OCI-LY7 (cell line): ENCODE measurements at regions not wholly inside any gene's neighbourhood (a gene's known extent, or its start where the extent isn't known, plus 50 kb on each side); places are given as distances from the start of the nearest gene placed in this dataset.

Source experiments
- BruUV-seq: library from RNA; stranded (reverse); fragments of 400-500 nt; replicated peaks from 2 replicates; lab custom pipeline; 2021; lab: Mats Ljungman, UMichigan
- CTCF ChIA-PET: fragments of 300-600 bp; sonication (Branson Sonifier 250); formaldehyde crosslinking; loops from one replicate; lab custom pipeline; 2022; ENCODE audit warnings: antibody characterized with exemption; ENCODE audit not compliant: unreplicated experiment; lab: Charles Lee
- POLR2A ChIA-PET: fragments of 300-600 bp; sonication (Branson Sonifier 250); formaldehyde crosslinking; loops from one replicate; lab custom pipeline; 2022; ENCODE audit warnings: antibody characterized with exemption; lab: Charles Lee
- DNase-seq: peaks from one replicate; pipeline ENCODE4 v3.0.0-alpha.2; 2015; ENCODE audit warnings: low spot score
- H2AFZ ChIP-seq: fragments of 200-600 bp; sonication (generic), shearing (Covaris generic); 2 replicates; pipeline ENCODE4 v1.6.1; 2014; ENCODE audit warnings: mild to moderate bottlenecking, antibody characterized with exemption, low read length, moderate library complexity
- H3K27ac ChIP-seq: fragments of 200-600 bp; sonication (generic); 2 replicates; pipeline ENCODE4 v1.5.1; 2014; ENCODE audit warnings: mixed run types, low read depth, mild to moderate bottlenecking, moderate library complexity, low read length, inconsistent platforms; ENCODE audit not compliant: poor library complexity, severe bottlenecking
- H3K36me3 ChIP-seq: fragments of 200-600 bp; sonication (generic); 2 replicates; pipeline ENCODE4 v1.6.1; 2014; ENCODE audit warnings: mild to moderate bottlenecking, antibody characterized with exemption, low read length, moderate library complexity, mixed read lengths; ENCODE audit not compliant: insufficient read depth
- H3K4me1 ChIP-seq: fragments of 200-600 bp; sonication (generic); 2 replicates; pipeline ENCODE4 v1.5.1; 2014; ENCODE audit warnings: mild to moderate bottlenecking, low read length; ENCODE audit not compliant: insufficient read depth, poor library complexity, severe bottlenecking
- H3K4me2 ChIP-seq: fragments of 200-600 bp; sonication (generic); 2 replicates; pipeline ENCODE4 v1.6.1; 2014; ENCODE audit warnings: mild to moderate bottlenecking, low read length
- H3K4me3 ChIP-seq: fragments of 200-600 bp; sonication (generic); 2 replicates; pipeline ENCODE4 v1.5.1; 2014; ENCODE audit warnings: mild to moderate bottlenecking, low read depth, low read length; ENCODE audit not compliant: poor library complexity, severe bottlenecking
- H3K79me2 ChIP-seq: fragments of 200-600 bp; sonication (generic); 2 replicates; pipeline ENCODE4 v1.6.1; 2016; ENCODE audit warnings: low read depth, mild to moderate bottlenecking, low read length, moderate library complexity, mixed read lengths; ENCODE audit not compliant: insufficient read depth
- H3K9me2 ChIP-seq: fragments of 200-600 bp; sonication (generic); 2 replicates; pipeline ENCODE4 v1.6.1; 2016; ENCODE audit warnings: mild to moderate bottlenecking, low read length, mixed read lengths; ENCODE audit not compliant: insufficient read depth
- H3K9me3 ChIP-seq: fragments of 200-600 bp; sonication (generic); 2 replicates; pipeline ENCODE4 v1.6.1; 2014; ENCODE audit warnings: mild to moderate bottlenecking, mixed run types, low read length, mixed read lengths
- H4K20me1 ChIP-seq: fragments of 200-600 bp; sonication (generic); 2 replicates; pipeline ENCODE4 v1.6.1; 2014; ENCODE audit warnings: mild to moderate bottlenecking, antibody characterized with exemption, low read length, moderate library complexity, mixed read lengths; ENCODE audit not compliant: insufficient read depth
- CTCF ChIP-seq: fragments of 200-600 bp; sonication (generic); conservative IDR thresholded peaks from 2 replicates; pipeline ENCODE4 v1.5.1; 2014; ENCODE audit warnings: mild to moderate bottlenecking, antibody characterized with exemption, low read length, moderate library complexity, mixed read lengths
- EZH2phosphoT487 ChIP-seq: fragments of 200-600 bp; sonication (generic); IDR thresholded peaks from 2 replicates; pipeline ENCODE4 v1.6.1; 2018; ENCODE audit warnings: low read depth, borderline replicate concordance, mild to moderate bottlenecking, mixed run types, antibody characterized with exemption, low read length, moderate library complexity, mixed read lengths
- intact Hi-C: fragments of 100-400 bp; cut with micrococcal nuclease; formaldehyde crosslinking; loops from one replicate; pipeline ENCODE4 v1.10.0; 2022; ENCODE audit not compliant: unreplicated experiment

DNA sequence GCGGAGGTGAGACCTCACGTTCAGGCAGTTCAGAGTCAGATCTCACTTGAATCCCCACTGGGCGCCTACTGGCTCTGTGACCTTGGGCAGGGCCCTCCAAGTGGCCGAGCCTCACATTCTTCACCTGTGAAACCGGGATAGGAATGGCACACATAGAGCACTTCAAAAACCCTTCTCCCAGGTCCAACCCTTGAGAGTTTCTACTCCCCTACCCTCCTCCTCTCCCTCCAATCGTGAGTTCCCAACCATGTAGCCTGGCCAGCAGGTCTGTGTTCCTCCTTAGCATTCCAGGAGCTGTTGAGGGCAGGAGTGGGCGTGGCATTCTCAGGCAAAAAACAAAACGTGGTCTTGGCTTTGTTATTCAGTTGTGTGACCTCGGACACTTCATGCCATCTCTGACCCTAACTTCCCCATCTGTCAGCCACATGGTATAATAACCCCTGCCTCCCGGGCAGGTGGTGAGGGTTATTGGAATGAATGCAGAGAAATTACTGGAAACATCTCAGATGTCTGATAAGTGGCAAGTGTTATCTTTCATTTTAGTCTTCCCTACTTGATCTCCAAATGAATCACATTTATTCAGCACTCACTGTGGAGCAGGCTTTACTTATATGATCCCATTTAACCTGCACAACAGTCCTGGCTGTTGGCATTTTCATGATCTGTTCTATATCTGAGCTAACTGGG is 112.8 kb upstream of the BOD1 start:
- H3K4me3 ChIP-seq, result no peak overlapping the region
- no peak overlapping the region for H2AFZ ChIP-seq
- peaks cover 36% of the 10 kb centered on the region for H3K4me1 ChIP-seq
- TF ChIP-seq EZH2phosphoT487 (no peak), CTCF (no peak)
- H3K79me2 ChIP-seq, result no peaks in the 10 kb centered on the region
- no peaks in the 10 kb centered on the region for H4K20me1 ChIP-seq
- ChIA-PET POLR2A (interaction anchor here (1.6 kb wide), 1 partner anchor 61 kb away, joined by 3 read pairs; no protein-coding TSS in a partner anchor), CTCF (interaction anchor here (1.3 to 2.4 kb wide), 2 partner anchors 9 to 16 kb away, joined by 6 to 14 read pairs; no protein-coding TSS in a partner anchor)
- no peaks in the 10 kb centered on the region for H3K9me2 ChIP-seq
- no TSS peak for BruUV-seq
- intact Hi-C loops, result no loop called here
- H3K9me3 ChIP-seq, result peaks cover 6% of the 10 kb centered on the region; the same call in 1 of the 2 replicates
- DNase-seq, result no peak
- H3K27ac ChIP-seq, result no peak overlapping the region
- H3K36me3 ChIP-seq, result peaks cover 15% of the 10 kb centered on the region; the same call in 1 of the 2 replicates
- H3K4me2 ChIP-seq, result no peak overlapping the region

DNA sequence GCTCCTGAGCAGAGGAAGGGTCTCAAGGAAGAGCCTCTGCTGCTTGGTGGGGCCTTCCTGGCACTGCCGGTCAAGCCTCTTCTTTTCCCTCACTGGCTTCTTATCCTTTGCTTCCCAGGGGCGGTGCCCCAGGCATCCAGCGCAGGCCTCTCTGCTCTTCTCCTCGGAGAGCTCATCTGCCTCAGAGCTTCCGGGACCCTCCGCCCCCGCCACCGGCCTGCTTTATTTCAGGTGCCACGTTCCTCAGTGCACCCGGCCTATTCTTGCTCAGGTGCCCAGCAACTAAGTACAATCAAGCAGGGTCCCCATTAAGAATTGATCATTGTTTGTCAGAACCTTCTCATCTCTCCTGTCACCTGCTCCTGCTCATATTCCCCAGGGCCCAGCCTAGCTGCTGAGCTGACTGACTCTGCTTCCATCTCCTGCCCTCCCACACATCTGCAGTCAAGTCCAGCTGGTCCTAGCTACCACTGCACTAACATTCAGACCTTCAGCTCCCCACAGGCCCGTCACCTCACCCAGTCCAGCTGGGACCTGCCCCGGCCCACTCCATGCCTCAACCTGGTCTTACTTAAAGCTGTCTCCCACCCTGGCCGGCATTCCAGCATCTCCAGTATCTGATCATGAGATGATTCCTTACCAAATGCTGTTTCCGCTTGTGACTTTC is 114.3 kb upstream of the BOD1 start:
- Histone ChIP-seq H3K27ac (no peak overlapping the region), H4K20me1 (no peaks in the 10 kb centered on the region), H3K9me3 (peaks cover 6% of the 10 kb centered on the region; the same call in 1 of the 2 replicates), H3K4me1 (peaks cover 52% of the 10 kb centered on the region), H3K4me3 (no peak overlapping the region), H2AFZ (no peak overlapping the region), H3K9me2 (no peaks in the 10 kb centered on the region), H3K4me2 (no peak overlapping the region), H3K79me2 (no peaks in the 10 kb centered on the region), H3K36me3 (peaks cover 5% of the 10 kb centered on the region; the same call in 1 of the 2 replicates)
- intact Hi-C loops, result loop anchor here (5.0 kb wide), 1 partner anchor 103 kb away; no protein-coding TSS in a partner anchor
- ChIA-PET CTCF (interaction anchor here (0.8 to 2.4 kb wide), 3 partner anchors 11 to 19 kb away, joined by 3 to 14 read pairs (median 6); no protein-coding TSS in a partner anchor), POLR2A (interaction anchor here (0.8 to 6.7 kb wide), 5 partner anchors 11 to 210 kb away, joined by 3 to 107 read pairs (median 6); no protein-coding TSS in a partner anchor)
- no peak for DNase-seq
- TF ChIP-seq EZH2phosphoT487 (no peak), CTCF (no peak)
- no TSS peak for BruUV-seq
